GM23338 (cell line): ENCODE measurements at regions not wholly inside any gene's neighbourhood (a gene's known extent, or its start where the extent isn't known, plus 50 kb on each side); places are given as distances from the start of the nearest gene placed in this dataset.

ENCODE experiments used
- ATAC-seq: fragments of 200-7000 bp; cut with Tn5 transposase; 3 replicates; pipeline ENCODE4 v1.9.1; 2020
- DNase-seq: peaks from one replicate; pipeline ENCODE4 v3.0.0-alpha.2; 2015; ENCODE audit warnings: low spot score
- H2AFZ ChIP-seq: fragments of 200-600 bp; sonication (generic); 2 replicates; pipeline ENCODE4 v1.8.0; 2016; ENCODE audit warnings: antibody characterized with exemption, mild to moderate bottlenecking, moderate library complexity
- H3F3A ChIP-seq: fragments of 200-600 bp; sonication (generic); replicated peaks from 2 replicates; pipeline ENCODE4 v1.8.0; 2017; ENCODE audit warnings: antibody characterized with exemption, mixed run types, low read depth
- H3K27ac ChIP-seq: fragments of 200-600 bp; sonication (generic); 2 replicates; pipeline ENCODE4 v1.6.1; 2016; ENCODE audit warnings: low read depth
- H3K27me3 ChIP-seq: fragments of 200-600 bp; sonication (generic); 2 replicates; pipeline ENCODE4 v1.8.0; 2016; ENCODE audit warnings: mild to moderate bottlenecking, mixed run types, moderate library complexity; ENCODE audit not compliant: insufficient read depth
- H3K36me3 ChIP-seq: fragments of 200-600 bp; sonication (generic); 2 replicates; pipeline ENCODE4 v1.8.0; 2016; ENCODE audit warnings: mild to moderate bottlenecking; ENCODE audit not compliant: insufficient read depth
- H3K4me1 ChIP-seq: fragments of 200-600 bp; sonication (generic); 2 replicates; pipeline ENCODE4 v1.8.0; 2016; ENCODE audit warnings: mild to moderate bottlenecking, moderate library complexity; ENCODE audit not compliant: insufficient read depth
- H3K4me2 ChIP-seq: fragments of 200-600 bp; sonication (generic); 2 replicates; pipeline ENCODE4 v1.7.1; 2017; ENCODE audit warnings: mixed run types
- H3K4me3 ChIP-seq: fragments of 200-600 bp; sonication (generic); 2 replicates; pipeline ENCODE4 v1.6.1; 2016; ENCODE audit warnings: mixed run types
- H3K79me2 ChIP-seq: fragments of 200-600 bp; sonication (generic); replicated peaks from 2 replicates; pipeline ENCODE4 v1.8.0; 2017; ENCODE audit warnings: mild to moderate bottlenecking; ENCODE audit not compliant: insufficient read depth
- H3K9me2 ChIP-seq: fragments of 200-600 bp; sonication (generic); 2 replicates; pipeline ENCODE4 v1.8.0; 2017; ENCODE audit not compliant: insufficient read depth
- H4K20me1 ChIP-seq: fragments of 200-600 bp; sonication (generic); replicated peaks from 2 replicates; pipeline ENCODE4 v1.8.0; 2017; ENCODE audit warnings: mild to moderate bottlenecking; ENCODE audit not compliant: insufficient read depth
- H3K27ac Mint-ChIP-seq: 2 replicates; pipeline ENCODE4 v1.8.0; 2020; ENCODE audit warnings: inconsistent platforms, mild to moderate bottlenecking, moderate library complexity, mixed read lengths
- H3K27me3 Mint-ChIP-seq: 3 replicates; pipeline ENCODE4 v1.8.0; 2022; ENCODE audit warnings: low read depth, mild to moderate bottlenecking, moderate library complexity, mixed read lengths, inconsistent platforms; ENCODE audit not compliant: insufficient read depth, poor library complexity
- H3K36me3 Mint-ChIP-seq: 3 replicates; pipeline ENCODE4 v1.8.0; 2021; ENCODE audit warnings: low read depth, mild to moderate bottlenecking, inconsistent platforms, moderate library complexity, mixed read lengths
- H3K4me1 Mint-ChIP-seq: 3 replicates; pipeline ENCODE4 v1.8.0; 2020; ENCODE audit warnings: mild to moderate bottlenecking, inconsistent platforms, mixed read lengths
- H3K4me3 Mint-ChIP-seq: 3 replicates; pipeline ENCODE4 v1.8.0; 2021; ENCODE audit warnings: moderate library complexity, mild to moderate bottlenecking, inconsistent platforms, mixed read lengths
- H3K9me3 Mint-ChIP-seq: 3 replicates; pipeline ENCODE4 v1.8.0; 2020; ENCODE audit warnings: moderate library complexity, mild to moderate bottlenecking, inconsistent platforms, mixed read lengths
- CREB1 ChIP-seq: fragments of 250-450 bp; sonication (Bioruptor Pico); IDR thresholded peaks from 2 replicates; pipeline ENCODE4 v1.5.0; 2020; ENCODE audit warnings: low read depth, mild to moderate bottlenecking, moderate library complexity
- CTCF ChIP-seq, 2 experiments: fragments of 200-600 bp in 1 of 2; sonication (generic) in 1 of 2; conservative IDR thresholded peaks; 2 replicates each; pipeline versions ENCODE4 v1.5.1 to v1.6.1; 2016 to 2017; ENCODE audit warnings: antibody characterized with exemption in 2 of 2, low read depth in 2 of 2, mild to moderate bottlenecking in 2 of 2, moderate library complexity in 1 of 2
- ETS1 ChIP-seq: IDR thresholded peaks from 2 replicates; pipeline ENCODE4 v1.6.1; 2016; ENCODE audit warnings: antibody characterized with exemption
- EZH2 ChIP-seq: fragments of 200-600 bp; sonication (generic); IDR thresholded peaks from one replicate; pipeline ENCODE4 v1.8.0; 2017; ENCODE audit warnings: antibody characterized with exemption, mild to moderate bottlenecking, low read depth; ENCODE audit not compliant: unreplicated experiment
- JUNB ChIP-seq: IDR thresholded peaks from one replicate; pipeline ENCODE4 v1.6.1; 2016; ENCODE audit warnings: antibody characterized with exemption; ENCODE audit not compliant: unreplicated experiment
- NANOG ChIP-seq: IDR thresholded peaks from 2 replicates; pipeline ENCODE4 v1.6.1; 2016; ENCODE audit warnings: antibody characterized with exemption, borderline replicate concordance
- POLR2AphosphoS5 ChIP-seq: IDR thresholded peaks from 2 replicates; pipeline ENCODE4 v1.6.1; 2016; ENCODE audit warnings: antibody characterized with exemption, low read depth
- STAT1 ChIP-seq: IDR thresholded peaks from one replicate; pipeline ENCODE4 v1.6.1; 2016; ENCODE audit warnings: antibody characterized with exemption; ENCODE audit not compliant: unreplicated experiment
- ZNF114 ChIP-seq: fragments of 250-450 bp; sonication (Bioruptor Pico); IDR thresholded peaks from 2 replicates; pipeline ENCODE4 v1.5.0; 2020; ENCODE audit warnings: mild to moderate bottlenecking, moderate library complexity
- ZNF331 ChIP-seq: fragments of 250-450 bp; sonication (Bioruptor Pico); IDR thresholded peaks from 2 replicates; pipeline ENCODE4 v1.5.0; 2020; ENCODE audit warnings: low read depth, mild to moderate bottlenecking, moderate library complexity
- ZNF462 ChIP-seq: fragments of 250-450 bp; sonication (Bioruptor Pico); IDR thresholded peaks from 2 replicates; pipeline ENCODE4 v1.5.0; 2020; ENCODE audit warnings: mild to moderate bottlenecking, moderate library complexity

- TF ChIP-seq CTCF (conservative IDR thresholded peaks at IDR 0.05; ENCODE audit: low read depth in 2 of 2) (no peak), EZH2 (no peak), NANOG (no peak), ZNF331 (CRISPR knock-in tag) (no peak), ZNF114 (CRISPR knock-in tag) (no peak)
Observed at GRCh38 chr2:2566396-2567323, 235.6 kb upstream of the MYT1L start (continued).

- Mint-ChIP-seq H3K27ac (no peak overlapping the region), H3K9me3 (no peaks in the 10 kb centered on the region), H3K27me3 (peaks cover 8% of the 10 kb centered on the region), H3K36me3 (no peaks in the 10 kb centered on the region), H3K4me1 (peaks cover 19% of the 10 kb centered on the region), H3K4me3 (no peak overlapping the region)
- H3K36me3 ChIP-seq = no peaks in the 10 kb centered on the region
- DNase-seq (no peak), ATAC-seq (no peak)
- H3K4me2 ChIP-seq = no peak overlapping the region
- H3F3A ChIP-seq = no peaks in the 10 kb centered on the region
- no peaks in the 10 kb centered on the region for H3K4me1 ChIP-seq
- H4K20me1 ChIP-seq = no peaks in the 10 kb centered on the region
- no peaks in the 10 kb centered on the region for H3K27me3 ChIP-seq
- H2AFZ ChIP-seq = no peak overlapping the region
- H3K79me2 ChIP-seq = no peaks in the 10 kb centered on the region
- H3K4me3 ChIP-seq = no peak overlapping the region
- H3K9me2 ChIP-seq = no peaks in the 10 kb centered on the region
- H3K27ac ChIP-seq = no peak overlapping the region
- TF ChIP-seq ZNF331 (CRISPR knock-in tag) (no peak), CREB1 (CRISPR knock-in tag) (no peak), CTCF (conservative IDR thresholded peaks at IDR 0.05; ENCODE audit: low read depth in 2 of 2) (no peak), ZNF114 (CRISPR knock-in tag) (no peak), POLR2AphosphoS5 (no peak), STAT1 (no peak), NANOG (no peak), ETS1 (no peak), EZH2 (no peak), JUNB (no peak), ZNF462 (CRISPR knock-in tag) (no peak)
Observed at GRCh38 chr2:2565671-2566070, 234.6 kb upstream of the MYT1L start.
